ENCODE measurements at regions not wholly inside any gene's neighbourhood (a gene's known extent, or its start where the extent isn't known, plus 50 kb on each side); places are given as distances from the start of the nearest gene placed in this dataset.

DNA sequence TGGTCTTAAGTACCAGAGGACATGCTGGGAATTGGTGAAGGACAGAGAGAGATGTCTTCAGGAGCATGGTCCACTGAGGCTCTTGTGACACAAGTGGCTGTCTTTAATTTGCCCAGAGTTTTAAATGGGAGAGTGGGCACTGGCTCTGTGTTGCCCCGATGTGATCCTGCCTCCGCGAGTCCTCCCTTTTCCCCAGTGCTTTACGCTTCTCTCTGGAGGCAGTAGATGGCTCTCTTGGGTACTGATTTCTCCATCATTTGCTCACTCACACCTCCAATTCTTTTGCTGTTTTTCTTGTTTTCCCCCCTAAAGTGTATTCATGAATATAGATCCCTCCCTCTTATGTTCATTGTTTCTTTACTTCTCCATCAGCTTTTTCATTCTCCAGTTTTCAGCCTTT is 74.3 kb downstream of the EMP1 start:
- Histone ChIP-seq H3K27me3 (replicated peaks; ENCODE audit: insufficient read depth, low read length) (no peaks in the 10 kb centered on the region), H3F3A (ENCODE audit: insufficient read depth, low read length) (no peaks in the 10 kb centered on the region), H4K20me1 (ENCODE audit: insufficient read depth, low read length) (no peaks in the 10 kb centered on the region), H3K9me3 (replicated peaks; ENCODE audit: insufficient read depth, low read length) (no peaks in the 10 kb centered on the region), H2AFZ (ENCODE audit: low read length) (no peak overlapping the region), H3K4me3 (ENCODE audit: low read length) (no peak overlapping the region), H3K9me2 (replicated peaks; ENCODE audit: insufficient read depth, low read length) (no peaks in the 10 kb centered on the region), H3K4me1 (ENCODE audit: low read length) (no peaks in the 10 kb centered on the region), H3K79me2 (ENCODE audit: low read length) (no peaks in the 10 kb centered on the region), H3K4me2 (ENCODE audit: low read depth, low read length) (no peak overlapping the region), H3K36me3 (replicated peaks; ENCODE audit: insufficient read depth, low read length) (no peaks in the 10 kb centered on the region), H3K27ac (ENCODE audit: low read length) (no peak overlapping the region), H3K9ac (ENCODE audit: low read length) (no peak overlapping the region)
- TF ChIP-seq, protein P1, sequence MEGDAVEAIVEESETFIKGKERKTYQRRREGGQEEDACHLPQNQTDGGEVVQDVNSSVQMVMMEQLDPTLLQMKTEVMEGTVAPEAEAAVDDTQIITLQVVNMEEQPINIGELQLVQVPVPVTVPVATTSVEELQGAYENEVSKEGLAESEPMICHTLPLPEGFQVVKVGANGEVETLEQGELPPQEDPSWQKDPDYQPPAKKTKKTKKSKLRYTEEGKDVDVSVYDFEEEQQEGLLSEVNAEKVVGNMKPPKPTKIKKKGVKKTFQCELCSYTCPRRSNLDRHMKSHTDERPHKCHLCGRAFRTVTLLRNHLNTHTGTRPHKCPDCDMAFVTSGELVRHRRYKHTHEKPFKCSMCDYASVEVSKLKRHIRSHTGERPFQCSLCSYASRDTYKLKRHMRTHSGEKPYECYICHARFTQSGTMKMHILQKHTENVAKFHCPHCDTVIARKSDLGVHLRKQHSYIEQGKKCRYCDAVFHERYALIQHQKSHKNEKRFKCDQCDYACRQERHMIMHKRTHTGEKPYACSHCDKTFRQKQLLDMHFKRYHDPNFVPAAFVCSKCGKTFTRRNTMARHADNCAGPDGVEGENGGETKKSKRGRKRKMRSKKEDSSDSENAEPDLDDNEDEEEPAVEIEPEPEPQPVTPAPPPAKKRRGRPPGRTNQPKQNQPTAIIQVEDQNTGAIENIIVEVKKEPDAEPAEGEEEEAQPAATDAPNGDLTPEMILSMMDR (IDR thresholded peaks at IDR 0.05; ENCODE audit: low read length), result no peak
- TF ChIP-seq EZH2phosphoT487 (IDR thresholded peaks at IDR 0.05; ENCODE audit: low read length) (no peak), EZH2 (optimal IDR thresholded peaks at IDR 0.05; ENCODE audit: low read depth, low read length) (no peak)
- DNase-seq, result no peak

All from MM.1S (cell line).